GM06990 (cell line): ENCODE measurements at regions not wholly inside any gene's neighbourhood (a gene's known extent, or its start where the extent isn't known, plus 50 kb on each side); places are given as distances from the start of the nearest gene placed in this dataset.

Experiments
- DNase-seq: peaks from one replicate; pipeline ENCODE4 v3.0.0-alpha.2; 2011; ENCODE audit not compliant: insufficient read length; ENCODE audit errors: extremely low read depth
- H3K27me3 ChIP-seq: replicated peaks from 2 replicates; pipeline ENCODE4 v1.6.0; 2011; ENCODE audit warnings: low read length; ENCODE audit not compliant: control insufficient read depth, insufficient read depth
- H3K36me3 ChIP-seq: 2 replicates; pipeline ENCODE4 v1.5.1; 2011; ENCODE audit warnings: low read length; ENCODE audit not compliant: control insufficient read depth, insufficient read depth
- H3K4me3 ChIP-seq: replicated peaks from 2 replicates; pipeline ENCODE4 v1.5.1; 2011; ENCODE audit warnings: low read depth, mild to moderate bottlenecking, control low read depth, low read length
- TF ChIP-seq, protein P1 (sequence below): IDR thresholded peaks from 2 replicates; pipeline ENCODE4 v1.5.1; 2011; ENCODE audit warnings: low read length, control low read depth, mild to moderate bottlenecking, inconsistent platforms; ENCODE audit not compliant: insufficient read depth, poor library complexity, severe bottlenecking

DNA sequence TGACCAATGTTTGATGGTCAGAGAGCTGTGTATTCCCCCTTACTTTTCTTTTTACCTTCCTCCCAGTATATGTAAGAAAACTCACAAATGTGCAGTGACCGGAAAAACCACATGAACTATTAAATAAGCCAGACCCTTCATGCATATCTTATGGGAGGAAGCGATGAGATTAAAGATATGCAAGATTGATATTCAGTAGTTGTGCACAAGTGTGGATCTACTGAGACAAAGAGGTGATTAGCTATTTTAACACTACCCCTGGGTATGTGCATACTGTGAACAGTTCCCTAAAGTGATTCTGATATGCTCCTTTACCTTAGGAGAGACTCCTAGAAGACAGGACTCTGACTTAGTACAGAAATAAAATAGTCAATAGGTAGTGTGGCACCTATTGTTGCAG is 328.3 kb downstream of the EPHA4 start:
- Histone ChIP-seq H3K27me3 (no peaks in the 10 kb centered on the region), H3K36me3 (no peaks in the 10 kb centered on the region), H3K4me3 (no peak overlapping the region)
- DNase-seq, result no peak
- TF ChIP-seq, protein P1, sequence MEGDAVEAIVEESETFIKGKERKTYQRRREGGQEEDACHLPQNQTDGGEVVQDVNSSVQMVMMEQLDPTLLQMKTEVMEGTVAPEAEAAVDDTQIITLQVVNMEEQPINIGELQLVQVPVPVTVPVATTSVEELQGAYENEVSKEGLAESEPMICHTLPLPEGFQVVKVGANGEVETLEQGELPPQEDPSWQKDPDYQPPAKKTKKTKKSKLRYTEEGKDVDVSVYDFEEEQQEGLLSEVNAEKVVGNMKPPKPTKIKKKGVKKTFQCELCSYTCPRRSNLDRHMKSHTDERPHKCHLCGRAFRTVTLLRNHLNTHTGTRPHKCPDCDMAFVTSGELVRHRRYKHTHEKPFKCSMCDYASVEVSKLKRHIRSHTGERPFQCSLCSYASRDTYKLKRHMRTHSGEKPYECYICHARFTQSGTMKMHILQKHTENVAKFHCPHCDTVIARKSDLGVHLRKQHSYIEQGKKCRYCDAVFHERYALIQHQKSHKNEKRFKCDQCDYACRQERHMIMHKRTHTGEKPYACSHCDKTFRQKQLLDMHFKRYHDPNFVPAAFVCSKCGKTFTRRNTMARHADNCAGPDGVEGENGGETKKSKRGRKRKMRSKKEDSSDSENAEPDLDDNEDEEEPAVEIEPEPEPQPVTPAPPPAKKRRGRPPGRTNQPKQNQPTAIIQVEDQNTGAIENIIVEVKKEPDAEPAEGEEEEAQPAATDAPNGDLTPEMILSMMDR, result no peak

DNA sequence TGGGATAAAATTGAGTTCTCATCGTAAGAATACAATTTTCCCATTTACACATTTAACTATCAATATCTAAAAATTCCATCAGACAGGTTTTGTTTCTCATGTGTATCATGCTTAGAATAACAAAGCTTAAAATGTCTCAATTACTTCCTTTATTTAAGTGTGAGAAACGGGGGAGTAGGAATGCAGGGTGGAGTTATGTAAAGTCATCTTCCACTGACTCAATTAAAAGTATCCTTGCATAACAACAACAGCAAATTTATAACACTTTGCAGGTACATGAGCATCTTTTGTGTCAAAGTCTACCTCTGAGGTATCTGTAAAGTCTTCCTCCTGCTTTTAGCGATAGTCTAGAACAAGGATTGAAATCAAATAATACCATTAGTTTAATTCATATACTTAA is 327.1 kb downstream of the EPHA4 start:
- TF ChIP-seq, protein P1, result no peak
- DNase-seq, result no peak
- Histone ChIP-seq H3K27me3 (no peaks in the 10 kb centered on the region), H3K4me3 (no peak overlapping the region), H3K36me3 (no peaks in the 10 kb centered on the region)

DNA sequence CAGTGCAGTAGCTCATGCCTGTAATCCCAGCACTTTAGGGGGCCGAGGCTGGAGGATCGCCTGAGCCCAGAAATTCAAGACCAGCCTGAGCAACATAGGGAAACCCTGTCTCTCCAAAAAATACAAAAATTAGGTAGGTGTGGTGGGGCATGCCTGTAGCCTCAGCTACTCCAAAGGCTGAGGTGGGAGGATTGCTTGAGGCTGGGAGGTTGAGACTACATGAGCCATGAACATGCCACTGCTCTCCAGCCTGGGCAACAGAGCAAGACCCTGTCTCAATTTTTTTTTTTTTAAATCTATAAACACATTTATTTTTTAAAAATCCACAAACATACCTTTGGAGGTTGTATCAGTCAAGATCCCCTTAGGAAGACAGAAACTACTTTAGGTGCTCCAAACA is 326.3 kb downstream of the EPHA4 start:
- no peaks in the 10 kb centered on the region for H3K27me3 ChIP-seq
- no peak for DNase-seq
- H3K4me3 ChIP-seq, result no peak overlapping the region
- H3K36me3 ChIP-seq, result no peaks in the 10 kb centered on the region
- TF ChIP-seq, protein P1, result no peak

DNA sequence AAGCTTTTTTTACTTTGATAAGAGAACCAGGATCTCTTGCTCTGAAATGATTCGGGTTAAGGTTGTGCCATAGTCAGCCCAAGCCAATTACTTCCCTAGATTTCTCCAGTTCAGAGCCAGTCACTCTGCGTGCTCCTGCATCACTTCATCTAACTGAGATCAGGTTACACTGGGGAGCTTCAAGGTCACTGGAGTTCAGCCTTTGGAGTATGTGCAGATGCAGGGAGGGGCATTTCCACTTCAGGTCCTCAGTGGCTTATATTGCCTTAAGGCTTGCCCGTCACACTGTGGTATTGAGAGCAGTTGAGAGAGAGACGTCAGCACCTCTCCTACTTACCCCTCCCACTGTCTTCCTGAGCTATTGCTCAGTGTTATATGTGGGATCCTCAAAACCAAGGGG is 317.8 kb downstream of the EPHA4 start:
- TF ChIP-seq, protein P1, result no peak
- H3K36me3 ChIP-seq, result no peaks in the 10 kb centered on the region
- DNase-seq, result no peak

DNA sequence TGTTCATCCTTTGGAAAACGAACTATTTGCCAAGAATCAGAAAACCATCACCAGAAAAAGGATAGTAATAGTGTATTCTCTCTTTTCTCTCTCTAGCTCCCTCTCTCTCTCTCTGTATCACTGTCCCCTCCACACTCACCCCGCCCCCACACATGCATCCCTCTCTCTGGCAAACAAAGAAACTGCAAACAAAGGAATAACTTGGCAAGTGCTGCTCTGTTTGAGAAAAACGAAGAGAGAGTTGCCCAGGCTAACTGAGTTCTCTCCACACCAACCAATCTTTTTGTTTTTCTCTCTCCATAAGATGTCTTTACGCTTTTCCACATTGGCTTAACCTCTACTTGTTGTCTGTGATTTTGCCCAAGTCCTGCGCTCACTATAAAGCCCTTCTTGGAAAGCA is 316.2 kb downstream of the EPHA4 start:
- TF ChIP-seq, protein P1, result no peak
- no peak for DNase-seq
- no peaks in the 10 kb centered on the region for H3K36me3 ChIP-seq
- H3K4me3 ChIP-seq, result no peak overlapping the region
- H3K27me3 ChIP-seq, result no peaks in the 10 kb centered on the region; the same call in 1 of the 2 replicates

More for the DNA sequence above, 317.8 kb downstream of the EPHA4 start:
- Histone ChIP-seq H3K27me3 (no peaks in the 10 kb centered on the region; the same call in 1 of the 2 replicates), H3K4me3 (no peak overlapping the region)

DNA sequence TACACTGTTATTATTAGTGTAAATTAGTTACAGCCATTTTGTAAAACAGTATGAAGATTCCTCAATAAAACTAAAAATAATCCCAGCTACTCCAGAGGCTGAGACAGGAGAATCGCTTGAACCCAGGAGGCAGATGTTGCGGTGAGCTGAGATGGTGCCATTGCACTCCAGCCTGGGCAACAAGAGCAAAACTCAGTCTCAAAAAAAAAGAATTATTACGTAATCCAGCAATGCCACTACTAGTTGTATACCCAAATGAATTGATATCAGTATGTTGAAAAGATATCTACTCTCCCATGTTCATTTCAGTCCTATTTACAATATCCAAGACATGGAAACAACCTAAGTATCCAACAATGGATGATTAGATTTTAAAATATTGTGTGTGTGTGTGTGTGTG is 313.6 kb downstream of the EPHA4 start:
- H3K27me3 ChIP-seq, result no peaks in the 10 kb centered on the region; the same call in 1 of the 2 replicates
- no peak for DNase-seq
- H3K4me3 ChIP-seq, result no peak overlapping the region
- TF ChIP-seq, protein P1, result no peak
- H3K36me3 ChIP-seq, result no peaks in the 10 kb centered on the region
